IMR-90 (cell line): ENCODE measurements at regions not wholly inside any gene's neighbourhood (a gene's known extent, or its start where the extent isn't known, plus 50 kb on each side); places are given as distances from the start of the nearest gene placed in this dataset.

Source experiments
- ATAC-seq: fragments of 200-7000 bp; cut with Tn5 transposase; 2 replicates; pipeline ENCODE4 v1.9.1; 2020; ENCODE audit warnings: low read depth, mild to moderate bottlenecking, moderate library complexity
- BruUV-seq: library from RNA; stranded (reverse); fragments of 400-500 nt; replicated peaks from 2 replicates; lab custom pipeline; 2021; lab: Mats Ljungman, UMichigan
- CTCF ChIA-PET: fragments of 300-600 bp; formaldehyde crosslinking; extraction: SDS; loops from one replicate; lab custom pipeline; 2021; ENCODE audit warnings: antibody characterized with exemption; lab: Yijun Ruan, JAX
- POLR2A ChIA-PET: fragments of 300-600 bp; sonication (Branson Sonifier 250); formaldehyde crosslinking; loops from one replicate; lab custom pipeline; 2022; ENCODE audit warnings: antibody characterized with exemption; ENCODE audit not compliant: unreplicated experiment; lab: Charles Lee
- DNase-seq: peaks from one replicate; pipeline ENCODE4 v3.0.0; 2013
- H2AFZ ChIP-seq: replicated peaks from 2 replicates; pipeline ENCODE3; 2013; ENCODE audit warnings: low read length, mild to moderate bottlenecking; ENCODE audit not compliant: poor library complexity
- H2AK5ac ChIP-seq: 2 replicates; pipeline ENCODE4 v1.6.1; 2013; ENCODE audit warnings: low read depth, low read length, inconsistent platforms
- H2AK9ac ChIP-seq: replicated peaks from 2 replicates; pipeline ENCODE3; 2013; ENCODE audit warnings: mild to moderate bottlenecking, low read depth, low read length, moderate library complexity; ENCODE audit not compliant: poor library complexity
- H2BK120ac ChIP-seq: 2 replicates; pipeline ENCODE4 v1.6.1; 2013; ENCODE audit warnings: low read depth, low read length, inconsistent platforms
- H2BK15ac ChIP-seq: 3 replicates; pipeline ENCODE4 v1.6.1; 2013; ENCODE audit warnings: low read depth, low read length, inconsistent platforms
- H2BK20ac ChIP-seq: 2 replicates; pipeline ENCODE4 v1.6.1; 2013; ENCODE audit warnings: low read depth, mild to moderate bottlenecking, inconsistent platforms, low read length, moderate library complexity
- H2BK5ac ChIP-seq: 2 replicates; pipeline ENCODE4 v1.6.1; 2013; ENCODE audit warnings: mild to moderate bottlenecking, low read depth, low read length, inconsistent platforms; ENCODE audit not compliant: poor library complexity, severe bottlenecking
- H3K14ac ChIP-seq: replicated peaks from 2 replicates; pipeline ENCODE4 v1.6.1; 2013; ENCODE audit warnings: low read depth, low read length, inconsistent platforms
- H3K18ac ChIP-seq: 2 replicates; pipeline ENCODE4 v1.6.1; 2013; ENCODE audit warnings: low read depth, low read length, control low read depth
- H3K23ac ChIP-seq: 2 replicates; pipeline ENCODE4 v1.6.1; 2013; ENCODE audit warnings: low read depth, low read length, inconsistent platforms
- H3K27ac ChIP-seq: 2 replicates; pipeline ENCODE4 v1.5.1; 2013; ENCODE audit warnings: mild to moderate bottlenecking, control low read depth, low read length; ENCODE audit not compliant: insufficient read depth
- H3K27me3 ChIP-seq: 2 replicates; pipeline ENCODE4 v1.6.1; 2013; ENCODE audit warnings: low read length; ENCODE audit not compliant: control insufficient read depth, insufficient read depth
- H3K36me3 ChIP-seq: 2 replicates; pipeline ENCODE4 v1.6.1; 2013; ENCODE audit warnings: low read length, mixed read lengths; ENCODE audit not compliant: control insufficient read depth, insufficient read depth
- H3K4ac ChIP-seq: 2 replicates; pipeline ENCODE4 v1.6.1; 2013; ENCODE audit warnings: low read depth, low read length, inconsistent platforms
- H3K4me1 ChIP-seq: 2 replicates; pipeline ENCODE4 v1.6.1; 2013; ENCODE audit warnings: low read length, mixed read lengths; ENCODE audit not compliant: control insufficient read depth, insufficient read depth
- H3K4me2 ChIP-seq: 2 replicates; pipeline ENCODE4 v1.6.1; 2013; ENCODE audit warnings: low read depth, mild to moderate bottlenecking, control low read depth, low read length, moderate library complexity
- H3K4me3 ChIP-seq: 2 replicates; pipeline ENCODE4 v1.5.1; 2013; ENCODE audit warnings: low read depth, mild to moderate bottlenecking, control low read depth, low read length, moderate library complexity; ENCODE audit not compliant: insufficient read depth
- H3K56ac ChIP-seq: 2 replicates; pipeline ENCODE4 v1.6.1; 2013; ENCODE audit warnings: low read length, inconsistent platforms; ENCODE audit not compliant: insufficient read depth; ENCODE audit errors: extremely low read depth
- H3K79me1 ChIP-seq, 2 experiments: 2 replicates each; pipeline ENCODE4 v1.6.1; 2013; ENCODE audit warnings: low read length in 2 of 2, inconsistent platforms in 1 of 2, low read depth in 1 of 2
- H3K9ac ChIP-seq: 2 replicates; pipeline ENCODE4 v1.6.1; 2013; ENCODE audit warnings: low read depth, low read length, control low read depth
- H3K9me1 ChIP-seq: 2 replicates; pipeline ENCODE4 v1.6.1; 2013; ENCODE audit warnings: low read length, inconsistent platforms; ENCODE audit not compliant: insufficient read depth
- H3K9me3 ChIP-seq: 2 replicates; pipeline ENCODE4 v1.6.1; 2013; ENCODE audit warnings: low read length; ENCODE audit not compliant: control insufficient read depth, insufficient read depth
- H4K20me1 ChIP-seq: 2 replicates; pipeline ENCODE4 v1.6.1; 2013; ENCODE audit warnings: low read length, inconsistent platforms; ENCODE audit not compliant: insufficient read depth
- H4K5ac ChIP-seq: 2 replicates; pipeline ENCODE4 v1.6.1; 2013; ENCODE audit warnings: mild to moderate bottlenecking, low read depth, low read length, control low read depth
- H4K8ac ChIP-seq, 2 experiments: 2 replicates each; pipeline ENCODE4 v1.6.1; 2013; ENCODE audit warnings: low read depth in 2 of 2, low read length in 2 of 2, control low read depth in 1 of 2, inconsistent platforms in 1 of 2
- H4K91ac ChIP-seq: 2 replicates; pipeline ENCODE4 v1.6.1; 2013; ENCODE audit warnings: low read depth, low read length, inconsistent platforms; ENCODE audit not compliant: insufficient read depth
- BHLHE40 ChIP-seq: fragments of 150-350 bp; IDR thresholded peaks from 2 replicates; pipeline ENCODE4 v1.6.1; 2016; ENCODE audit warnings: mild to moderate bottlenecking, low read depth, low read length
- CEBPB ChIP-seq: IDR thresholded peaks from 2 replicates; pipeline ENCODE4 v1.6.1; 2012; ENCODE audit warnings: low read depth, low read length, improper control_type of control experiment
- CHD1 ChIP-seq: IDR thresholded peaks from 2 replicates; pipeline ENCODE4 v1.6.1; 2012; ENCODE audit warnings: low read depth, low read length, improper control_type of control experiment
- MAFK ChIP-seq: IDR thresholded peaks from 2 replicates; pipeline ENCODE4 v1.6.1; 2012; ENCODE audit warnings: low read depth, low read length, improper control_type of control experiment
- MAZ ChIP-seq: IDR thresholded peaks from 2 replicates; pipeline ENCODE4 v1.6.1; 2012; ENCODE audit warnings: low read depth, mild to moderate bottlenecking, low read length, improper control_type of control experiment, moderate library complexity, borderline replicate concordance
- NFE2L2 ChIP-seq: fragments of 150-350 bp; IDR thresholded peaks from 2 replicates; pipeline ENCODE4 v1.6.1; 2016; ENCODE audit warnings: low read depth, mild to moderate bottlenecking, low read length
- POLR2A ChIP-seq: IDR thresholded peaks from 2 replicates; pipeline ENCODE4 v1.6.1; 2012; ENCODE audit warnings: mild to moderate bottlenecking, low read depth, low read length
- RAD21 ChIP-seq: IDR thresholded peaks from 2 replicates; pipeline ENCODE4 v1.6.1; 2012; ENCODE audit warnings: low read length, improper control_type of control experiment
- RCOR1 ChIP-seq: IDR thresholded peaks from 2 replicates; pipeline ENCODE4 v1.6.1; 2012; ENCODE audit warnings: mild to moderate bottlenecking, low read length, improper control_type of control experiment; ENCODE audit not compliant: insufficient replicate concordance
- SMC3 ChIP-seq: fragments of 150-350 bp; IDR thresholded peaks from 2 replicates; pipeline ENCODE4 v1.6.1; 2016; ENCODE audit warnings: low read depth, mild to moderate bottlenecking, antibody characterized with exemption, low read length, moderate library complexity
- WGBS, 2 experiments: methylation state at CpG; one replicate each; pipeline versions ENCODE4 v1.1.5 to v1.1.7; 2013; ENCODE audit warnings: missing lambda C conversion rate in 2 of 2; ENCODE audit not compliant: insufficient read length in 1 of 2; ENCODE audit errors: extremely low coverage in 2 of 2; 5-methylcytosine and 5-hydroxymethylcytosine counted together
- dilution Hi-C: fragments of 300-500 bp; cut with HindIII; formaldehyde crosslinking; loops from one replicate; pipeline ENCODE4 v1.14.3; 2018; ENCODE audit warnings: low sequenced_read_pairs; ENCODE audit not compliant: unreplicated experiment
- in situ Hi-C: fragments of 300-500 bp; cut with MboI; formaldehyde crosslinking; loops from 3 replicates; pipeline ENCODE4 v1.14.3; 2019; ENCODE audit warnings: low sequenced_read_pairs, inconsistent platforms, mixed read lengths
- intact Hi-C: fragments of 100-400 bp; cut with micrococcal nuclease; formaldehyde crosslinking; loops from 2 replicates; pipeline ENCODE4 v1.10.0; 2022
- TF ChIP-seq, protein P1 (sequence below): conservative IDR thresholded peaks from 2 replicates; pipeline ENCODE4 v1.5.1; 2012; ENCODE audit warnings: mild to moderate bottlenecking, low read depth, low read length, improper control_type of control experiment
- TF ChIP-seq, protein P2 (sequence below): fragments of 150-350 bp; IDR thresholded peaks from 2 replicates; pipeline ENCODE4 v1.6.1; 2016; ENCODE audit warnings: low read depth, mild to moderate bottlenecking, low read length, moderate library complexity, borderline replicate concordance

DNA sequence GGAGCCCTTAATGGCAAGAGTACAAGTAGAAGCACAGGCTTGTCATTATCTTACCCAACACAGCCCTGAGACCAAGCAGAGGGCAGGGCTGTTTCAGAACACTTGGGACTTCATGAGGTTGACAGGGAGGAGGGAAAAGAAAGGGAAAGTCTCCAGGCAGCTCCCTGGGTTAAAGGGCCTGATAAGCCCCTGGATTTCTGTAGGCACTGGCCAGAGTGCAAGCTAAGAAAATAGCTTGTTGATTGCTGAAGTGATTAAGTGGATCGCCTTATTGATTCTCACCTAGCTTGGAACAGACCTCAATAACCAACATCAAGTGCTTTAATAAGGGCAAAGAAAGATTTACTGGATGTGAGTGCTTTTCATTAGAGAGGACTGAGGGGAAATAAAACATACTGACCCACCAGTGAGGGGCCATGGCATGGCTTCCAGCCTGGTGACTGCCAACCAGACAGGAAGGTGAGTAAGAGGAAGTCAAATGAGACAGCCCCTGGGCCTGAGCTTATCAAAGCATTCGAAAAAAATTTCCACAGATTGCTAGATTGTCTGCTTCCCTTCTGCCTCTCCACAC is 121.4 kb upstream of the NFIA start:
- Histone ChIP-seq H3K18ac (no peak overlapping the region), H3K9ac (no peak overlapping the region), H2BK5ac (no peak overlapping the region), H2BK20ac (no peak overlapping the region), H3K23ac (no peak overlapping the region), H3K4me3 (no peak overlapping the region), H4K91ac (no peak overlapping the region), H3K9me1 (no peaks in the 10 kb centered on the region), H2AK9ac (no peak overlapping the region), H4K5ac (no peak overlapping the region), H2BK120ac (no peak overlapping the region), H3K79me1 (no peaks in the 10 kb centered on the region), H3K56ac (no peak overlapping the region), H2AK5ac (no peak overlapping the region), H3K36me3 (no peaks in the 10 kb centered on the region), H3K27me3 (no peaks in the 10 kb centered on the region), H3K4me2 (no peak overlapping the region), H2AFZ (peak overlapping the region; percentile 46), H4K20me1 (no peaks in the 10 kb centered on the region), H3K27ac (no peak overlapping the region), H4K8ac (no peak overlapping the region), H3K4ac (no peak overlapping the region), H2BK15ac (no peak overlapping the region), H3K14ac (no peak overlapping the region), H3K4me1 (no peaks in the 10 kb centered on the region), H3K9me3 (peaks cover 6% of the 10 kb centered on the region; the same call in 1 of the 2 replicates)
- BruUV-seq = no TSS peak
- intact Hi-C loops = no loop called here
- DNase-seq (no peak), ATAC-seq (no peak)
- dilution Hi-C loops = no loop called here
- in situ Hi-C loops = no loop called here
- ChIA-PET POLR2A (no interaction called here), CTCF (no interaction called here)
- no CpG with 5 or more reads among the region's 2 CpGs for WGBS, 2 experiments
- no peak for TF ChIP-seq MAFK
- no peak for TF ChIP-seq MAZ
- TF ChIP-seq, protein P1, sequence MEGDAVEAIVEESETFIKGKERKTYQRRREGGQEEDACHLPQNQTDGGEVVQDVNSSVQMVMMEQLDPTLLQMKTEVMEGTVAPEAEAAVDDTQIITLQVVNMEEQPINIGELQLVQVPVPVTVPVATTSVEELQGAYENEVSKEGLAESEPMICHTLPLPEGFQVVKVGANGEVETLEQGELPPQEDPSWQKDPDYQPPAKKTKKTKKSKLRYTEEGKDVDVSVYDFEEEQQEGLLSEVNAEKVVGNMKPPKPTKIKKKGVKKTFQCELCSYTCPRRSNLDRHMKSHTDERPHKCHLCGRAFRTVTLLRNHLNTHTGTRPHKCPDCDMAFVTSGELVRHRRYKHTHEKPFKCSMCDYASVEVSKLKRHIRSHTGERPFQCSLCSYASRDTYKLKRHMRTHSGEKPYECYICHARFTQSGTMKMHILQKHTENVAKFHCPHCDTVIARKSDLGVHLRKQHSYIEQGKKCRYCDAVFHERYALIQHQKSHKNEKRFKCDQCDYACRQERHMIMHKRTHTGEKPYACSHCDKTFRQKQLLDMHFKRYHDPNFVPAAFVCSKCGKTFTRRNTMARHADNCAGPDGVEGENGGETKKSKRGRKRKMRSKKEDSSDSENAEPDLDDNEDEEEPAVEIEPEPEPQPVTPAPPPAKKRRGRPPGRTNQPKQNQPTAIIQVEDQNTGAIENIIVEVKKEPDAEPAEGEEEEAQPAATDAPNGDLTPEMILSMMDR = no peak
- no peak for TF ChIP-seq RCOR1
- TF ChIP-seq BHLHE40 = no peak
- TF ChIP-seq CHD1 = no peak
- TF ChIP-seq NFE2L2 = no peak
- TF ChIP-seq CEBPB = no peak
- no peak for TF ChIP-seq RAD21
- TF ChIP-seq SMC3 = no peak
- no peak for TF ChIP-seq POLR2A
- TF ChIP-seq, protein P2, sequence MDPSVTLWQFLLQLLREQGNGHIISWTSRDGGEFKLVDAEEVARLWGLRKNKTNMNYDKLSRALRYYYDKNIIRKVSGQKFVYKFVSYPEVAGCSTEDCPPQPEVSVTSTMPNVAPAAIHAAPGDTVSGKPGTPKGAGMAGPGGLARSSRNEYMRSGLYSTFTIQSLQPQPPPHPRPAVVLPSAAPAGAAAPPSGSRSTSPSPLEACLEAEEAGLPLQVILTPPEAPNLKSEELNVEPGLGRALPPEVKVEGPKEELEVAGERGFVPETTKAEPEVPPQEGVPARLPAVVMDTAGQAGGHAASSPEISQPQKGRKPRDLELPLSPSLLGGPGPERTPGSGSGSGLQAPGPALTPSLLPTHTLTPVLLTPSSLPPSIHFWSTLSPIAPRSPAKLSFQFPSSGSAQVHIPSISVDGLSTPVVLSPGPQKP = no peak
